Esophagus muscularis mucosa (tissue), 4 donors: ENCODE measurements at regions not wholly inside any gene's neighbourhood (a gene's known extent, or its start where the extent isn't known, plus 50 kb on each side); places are given as distances from the start of the nearest gene placed in this dataset.
A peak's percentile ranks its signal among the peaks of the same experiment; 100 is the strongest.

ENCODE experiments used
- DNase-seq: peaks from one replicate; pipeline ENCODE4 v3.0.0-alpha.2; 2017; ENCODE audit errors: extremely low spot score
- H3K27ac ChIP-seq, 4 donors: fragments of 200-600 bp; sonication (generic); replicated peaks in 1 of 4; 1 replicate in 3 of 4; 2 replicates in 1 of 4; pipeline ENCODE4 v1.5.1; 2016 to 2019; ENCODE audit warnings: mild to moderate bottlenecking in 1 of 4
- H3K27me3 ChIP-seq, 4 donors: fragments of 200-600 bp; sonication (generic); one replicate each; pipeline versions ENCODE4 v1.5.1 to v1.6.0; 2016 to 2019
- H3K36me3 ChIP-seq, 4 donors: fragments of 200-600 bp; sonication (generic); one replicate each; pipeline ENCODE4 v1.5.1; 2016 to 2019
- H3K4me1 ChIP-seq, 4 donors: fragments of 200-600 bp; sonication (generic); one replicate each; pipeline ENCODE4 v1.5.1; 2016 to 2019
- H3K4me3 ChIP-seq, 4 donors: fragments of 200-600 bp; sonication (generic); 1 replicate in 2 of 4; 2 replicates in 2 of 4; pipeline ENCODE4 v1.5.1; 2016 to 2019; ENCODE audit warnings: mild to moderate bottlenecking in 4 of 4, moderate library complexity in 1 of 4
- H3K9me3 ChIP-seq, 4 donors: fragments of 200-600 bp; sonication (generic); 1 replicate in 3 of 4; 2 replicates in 1 of 4; pipeline ENCODE4 v1.5.1; 2016 to 2019
- EP300 ChIP-seq: sonication (generic); formaldehyde crosslinking; IDR thresholded peaks from one replicate; pipeline ENCODE4 v1.6.1; 2017; ENCODE audit warnings: antibody characterized with exemption
- POLR2A ChIP-seq: fragments of 450-650 bp; IDR thresholded peaks from one replicate; pipeline ENCODE4 v1.6.1; 2017; ENCODE audit warnings: antibody characterized with exemption, moderate library complexity, mild to moderate bottlenecking, low read depth
- POLR2AphosphoS5 ChIP-seq, 2 donors: sonication (generic); formaldehyde crosslinking; IDR thresholded peaks; one replicate each; pipeline ENCODE4 v1.6.1; 2017; ENCODE audit warnings: antibody characterized with exemption in 2 of 2
- WGBS: methylation state at CpG from one replicate; pipeline ENCODE4 v1.1.5; 2018; 5-methylcytosine and 5-hydroxymethylcytosine counted together
- intact Hi-C: fragments of 100-400 bp; cut with DNase I; formaldehyde crosslinking; loops from one replicate; pipeline ENCODE4 v1.15.1; 2023
- TF ChIP-seq, protein P1 (sequence below), 3 experiments: fragments of 200-600 bp in 2 of 3; fragments of 450-650 bp in 1 of 3; sonication (generic) in 2 of 3; IDR thresholded peaks; one replicate each; pipeline ENCODE4 v1.5.1; 2017 to 2019; ENCODE audit warnings: antibody characterized with exemption in 3 of 3, mild to moderate bottlenecking in 2 of 3, moderate library complexity in 1 of 3

- TF ChIP-seq POLR2A (no peak), EP300 (no peak), POLR2AphosphoS5 (IDR thresholded peaks at IDR 0.05) (no peak)
- TF ChIP-seq, protein P1, sequence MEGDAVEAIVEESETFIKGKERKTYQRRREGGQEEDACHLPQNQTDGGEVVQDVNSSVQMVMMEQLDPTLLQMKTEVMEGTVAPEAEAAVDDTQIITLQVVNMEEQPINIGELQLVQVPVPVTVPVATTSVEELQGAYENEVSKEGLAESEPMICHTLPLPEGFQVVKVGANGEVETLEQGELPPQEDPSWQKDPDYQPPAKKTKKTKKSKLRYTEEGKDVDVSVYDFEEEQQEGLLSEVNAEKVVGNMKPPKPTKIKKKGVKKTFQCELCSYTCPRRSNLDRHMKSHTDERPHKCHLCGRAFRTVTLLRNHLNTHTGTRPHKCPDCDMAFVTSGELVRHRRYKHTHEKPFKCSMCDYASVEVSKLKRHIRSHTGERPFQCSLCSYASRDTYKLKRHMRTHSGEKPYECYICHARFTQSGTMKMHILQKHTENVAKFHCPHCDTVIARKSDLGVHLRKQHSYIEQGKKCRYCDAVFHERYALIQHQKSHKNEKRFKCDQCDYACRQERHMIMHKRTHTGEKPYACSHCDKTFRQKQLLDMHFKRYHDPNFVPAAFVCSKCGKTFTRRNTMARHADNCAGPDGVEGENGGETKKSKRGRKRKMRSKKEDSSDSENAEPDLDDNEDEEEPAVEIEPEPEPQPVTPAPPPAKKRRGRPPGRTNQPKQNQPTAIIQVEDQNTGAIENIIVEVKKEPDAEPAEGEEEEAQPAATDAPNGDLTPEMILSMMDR (IDR thresholded peaks at IDR 0.05) = no peak
- Histone ChIP-seq H3K4me1 (peaks cover 0 to 25% (median 2%) of the 10 kb centered on the region in 4 donors), H3K36me3 (no peaks in the 10 kb centered on the region), H3K27me3 (no peaks in the 10 kb centered on the region), H3K27ac (no peak overlapping the region), H3K4me3 (no peak overlapping the region), H3K9me3 (no peaks in the 10 kb centered on the region)
- intact Hi-C loops = no loop called here
- WGBS = 56% methylated on average over 1 of the region's 1 CpG
- no peak for DNase-seq
These were observed 285.9 kb downstream of the CHRM3 start for GRCh38 chr1:239672256-239672655.

- intact Hi-C loops = no loop called here
- TF ChIP-seq, protein P1 (IDR thresholded peaks at IDR 0.05) = no peak
- no peak for TF ChIP-seq EP300
- no peaks in the 10 kb centered on the region for H3K27me3 ChIP-seq
- DNase-seq = no peak
- H3K36me3 ChIP-seq = no peaks in the 10 kb centered on the region
- H3K9me3 ChIP-seq = no peaks in the 10 kb centered on the region
- no peak overlapping the region for H3K4me3 ChIP-seq
- WGBS = 89% methylated on average over 2 of the region's 2 CpGs
- H3K27ac ChIP-seq = no peak overlapping the region
- H3K4me1 ChIP-seq = peaks cover 0 to 24% (median 1%) of the 10 kb centered on the region in 4 donors
These were observed 289.4 kb downstream of the CHRM3 start for GRCh38 chr1:239675735-239676134.

DNA sequence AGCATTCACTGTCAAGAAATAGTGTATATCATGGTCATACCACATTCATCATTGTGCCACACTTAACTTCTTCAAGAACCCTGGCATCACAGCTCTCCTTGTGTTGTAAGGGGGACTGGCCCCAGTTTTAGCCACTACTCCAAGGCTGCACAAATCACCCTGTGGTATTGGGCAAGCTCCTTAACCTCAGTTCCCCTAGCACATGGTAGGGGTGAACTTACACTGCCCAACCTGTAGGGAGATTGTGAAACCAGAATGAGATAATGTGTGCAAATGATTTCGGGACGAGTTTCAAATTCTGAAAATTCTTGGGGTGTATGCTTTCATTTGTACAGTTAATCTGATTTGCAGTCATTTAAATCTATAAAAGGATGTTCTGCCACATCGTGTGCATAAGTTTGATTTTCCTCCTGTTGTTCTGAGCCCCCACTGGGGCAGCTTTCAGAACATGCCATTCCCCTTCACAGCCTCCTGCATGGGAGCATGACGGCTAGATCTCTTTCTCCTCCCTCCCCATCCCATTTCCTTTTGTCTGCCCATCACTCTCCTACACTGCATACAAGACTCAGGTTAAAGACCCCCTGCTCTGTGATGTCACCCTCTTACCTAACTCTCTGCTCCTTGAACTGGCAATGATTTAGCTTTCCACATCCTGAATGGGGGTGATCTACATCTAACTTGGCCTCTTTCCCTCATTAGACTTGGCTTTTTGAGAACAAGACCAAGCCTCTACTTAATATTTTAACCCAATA is 290.3 kb downstream of the CHRM3 start:
- 79% methylated on average over 4 of the region's 4 CpGs for WGBS
- DNase-seq = no peak

DNA sequence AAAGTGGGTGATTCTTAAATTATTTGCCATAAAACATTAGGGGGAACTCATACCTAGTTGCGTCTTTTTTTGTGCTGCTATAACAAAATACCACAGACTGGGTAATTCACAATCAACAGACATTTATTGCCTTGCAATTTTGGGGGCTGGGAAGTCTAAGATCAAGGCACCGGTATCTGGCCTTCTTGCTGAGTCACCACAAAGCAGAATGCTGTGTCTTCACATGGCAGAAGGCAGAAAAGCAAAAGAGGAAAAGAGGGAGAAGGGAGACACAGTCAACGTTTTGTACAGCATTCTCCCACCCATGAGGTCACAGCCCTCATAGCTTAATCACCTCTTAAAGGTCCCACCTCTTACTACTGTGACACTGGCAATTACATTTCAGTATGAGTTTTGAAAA is 291.0 kb downstream of the CHRM3 start:
- intact Hi-C loops = no loop called here
- DNase-seq = no peak
- no peaks in the 10 kb centered on the region for H3K9me3 ChIP-seq
- H3K4me1 ChIP-seq = peaks cover 0 to 24% (median 1%) of the 10 kb centered on the region in 4 donors
- H3K27me3 ChIP-seq = no peaks in the 10 kb centered on the region
- H3K27ac ChIP-seq = no peak overlapping the region
- TF ChIP-seq POLR2AphosphoS5 (IDR thresholded peaks at IDR 0.05) = no peak
- TF ChIP-seq EP300 = no peak
- TF ChIP-seq, protein P1 (IDR thresholded peaks at IDR 0.05) = no peak
- TF ChIP-seq POLR2A = no peak
- H3K36me3 ChIP-seq = no peaks in the 10 kb centered on the region
- 68% methylated on average over 3 of the region's 3 CpGs for WGBS
- H3K4me3 ChIP-seq = no peak overlapping the region

More for the DNA sequence above, 290.3 kb downstream of the CHRM3 start:
- TF ChIP-seq POLR2A = no peak
- no peak for TF ChIP-seq POLR2AphosphoS5 (IDR thresholded peaks at IDR 0.05)
- TF ChIP-seq, protein P1 (IDR thresholded peaks at IDR 0.05) = peak in 1 of 3 experiments; percentile 19
- no peak for TF ChIP-seq EP300
- H3K27me3 ChIP-seq = no peaks in the 10 kb centered on the region
- no peak overlapping the region for H3K4me3 ChIP-seq
- H3K9me3 ChIP-seq = no peaks in the 10 kb centered on the region
- H3K27ac ChIP-seq = no peak overlapping the region
- H3K36me3 ChIP-seq = no peaks in the 10 kb centered on the region
- peaks cover 0 to 24% (median 1%) of the 10 kb centered on the region in 4 donors for H3K4me1 ChIP-seq
- intact Hi-C loops = no loop called here

DNA sequence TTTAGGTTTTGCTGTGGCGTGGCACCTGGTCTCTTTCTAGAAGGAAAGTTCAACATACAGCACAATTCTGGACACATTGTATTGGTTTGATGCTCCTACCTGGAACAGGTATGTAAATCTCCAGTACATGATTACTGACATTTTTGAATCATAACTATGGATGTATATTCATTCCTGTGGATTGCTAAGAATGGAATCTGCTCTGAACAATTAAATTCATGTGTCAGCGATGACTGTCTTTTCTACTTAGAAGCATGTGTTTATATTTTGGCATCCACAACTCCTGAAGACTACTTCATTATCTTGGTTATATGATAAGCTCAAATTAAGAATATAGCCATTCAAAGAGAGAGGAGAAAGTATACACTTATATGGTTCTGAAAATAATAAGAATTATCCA is 291.8 kb downstream of the CHRM3 start:
- H3K4me1 ChIP-seq = peaks cover 0 to 24% (median 1%) of the 10 kb centered on the region in 4 donors
- no peaks in the 10 kb centered on the region for H3K9me3 ChIP-seq
- H3K4me3 ChIP-seq = no peak overlapping the region
- TF ChIP-seq POLR2A (no peak), EP300 (no peak), POLR2AphosphoS5 (IDR thresholded peaks at IDR 0.05) (no peak)
- TF ChIP-seq, protein P1 (IDR thresholded peaks at IDR 0.05) = no peak
- DNase-seq = no peak
- H3K27me3 ChIP-seq = no peaks in the 10 kb centered on the region
- intact Hi-C loops = no loop called here
- H3K27ac ChIP-seq = no peak overlapping the region
- no peaks in the 10 kb centered on the region for H3K36me3 ChIP-seq
- WGBS = 87% methylated on average over 2 of the region's 2 CpGs
